Kasumi-1 (cell line): ENCODE measurements at regions not wholly inside any gene's neighbourhood (a gene's known extent, or its start where the extent isn't known, plus 50 kb on each side); places are given as distances from the start of the nearest gene placed in this dataset.

Experiments
- DNase-seq, 2 experiments: peaks; one replicate each; lab custom pipeline; 2025; lab: John Stamatoyannopoulos, UW

DNA sequence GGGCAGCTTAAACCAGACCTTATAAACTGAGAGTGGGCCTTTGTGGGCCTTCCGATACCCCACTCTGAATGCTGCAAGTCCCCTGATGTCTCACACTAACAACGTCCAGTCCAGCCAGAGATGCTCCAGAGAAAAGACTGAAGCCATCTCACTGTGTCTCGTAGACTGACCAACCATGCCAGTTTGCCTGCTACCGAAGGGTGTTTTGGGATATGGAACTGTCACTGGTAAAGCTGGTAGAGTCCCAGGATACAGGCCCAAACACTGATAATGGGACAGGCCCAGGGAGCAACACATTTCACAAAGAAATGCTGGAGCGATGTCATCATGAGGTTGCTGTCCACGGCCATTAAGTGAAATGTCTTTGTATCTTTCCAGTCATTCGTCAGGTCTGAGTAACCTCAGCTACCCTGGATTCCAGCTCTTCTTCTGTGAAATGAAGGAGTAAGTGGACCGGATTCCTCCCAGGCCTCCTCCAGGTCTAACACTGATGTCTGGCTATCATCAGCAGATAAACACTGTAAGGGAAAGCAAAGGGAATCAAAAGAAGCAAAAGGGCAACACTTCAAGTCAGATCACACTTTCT, 81.6 kb downstream of the SLC5A7 start:
- no peak for DNase-seq

DNA sequence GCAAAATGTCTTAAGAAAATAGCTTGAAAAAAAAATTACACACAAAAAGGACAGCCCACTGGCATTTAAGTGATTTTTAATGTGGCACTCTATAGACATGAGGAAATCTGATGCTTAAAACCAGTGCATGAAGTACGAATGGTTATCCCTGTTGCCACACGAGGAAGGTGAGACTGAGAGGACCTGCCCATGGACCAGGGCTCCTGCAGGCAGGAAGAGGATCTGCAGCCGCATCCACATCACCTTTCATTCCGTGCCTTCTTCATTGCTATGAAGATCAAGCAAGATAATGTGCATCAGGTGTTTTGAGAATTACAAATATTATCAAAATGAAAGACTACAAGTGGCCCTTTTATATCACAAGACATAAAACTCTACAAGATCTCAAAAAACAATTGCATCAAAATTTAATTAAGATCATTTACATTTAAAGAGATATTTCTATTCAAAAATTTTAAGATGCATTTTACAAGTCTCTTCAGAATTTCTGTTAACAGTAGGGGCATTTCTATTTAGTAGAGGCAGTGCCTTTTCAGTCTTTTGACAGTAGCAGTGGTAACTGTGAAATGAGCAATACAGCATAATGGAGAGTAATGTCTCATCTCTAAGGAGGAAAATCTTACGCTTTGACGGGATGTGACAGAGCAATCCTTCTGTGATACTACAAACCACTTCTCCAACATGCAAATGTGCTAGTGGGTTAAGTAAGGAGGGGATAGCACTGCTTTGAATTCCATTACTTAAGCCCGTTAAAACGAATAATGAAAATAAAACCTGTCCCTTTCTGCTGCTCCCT, 83.4 kb downstream of the SLC5A7 start:
- no peak for DNase-seq

DNA sequence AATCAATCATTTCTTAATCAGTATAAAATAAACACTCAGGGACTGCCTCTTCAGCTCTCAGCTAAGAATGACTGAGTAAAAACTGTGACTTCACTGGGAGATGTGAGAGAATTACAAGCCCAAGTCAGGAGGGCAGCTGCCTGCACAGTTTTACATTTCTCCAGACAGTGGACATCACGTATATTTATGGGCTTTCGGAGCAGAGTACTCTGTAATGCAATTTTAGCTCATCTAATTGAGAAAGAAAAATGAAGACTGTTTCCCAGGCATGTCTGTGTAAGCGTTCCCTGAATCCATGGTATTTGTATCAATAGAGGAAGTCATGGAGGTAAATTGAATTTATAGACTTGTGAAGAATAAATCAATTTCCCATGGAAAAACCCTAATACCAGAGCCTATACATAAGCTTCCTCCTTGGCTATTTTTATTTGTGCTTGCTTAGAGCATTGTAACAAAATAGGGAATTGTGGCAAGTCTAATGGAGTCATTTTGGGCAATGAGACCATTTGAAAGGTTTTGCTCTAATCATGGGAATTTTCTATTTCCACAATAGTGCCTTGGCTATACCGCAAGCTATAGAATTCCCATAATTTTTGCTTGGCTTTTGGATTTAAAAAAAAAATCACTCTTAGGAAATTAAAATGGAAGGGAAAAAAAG, 87.2 kb downstream of the SLC5A7 start:
- no peak for DNase-seq

DNA sequence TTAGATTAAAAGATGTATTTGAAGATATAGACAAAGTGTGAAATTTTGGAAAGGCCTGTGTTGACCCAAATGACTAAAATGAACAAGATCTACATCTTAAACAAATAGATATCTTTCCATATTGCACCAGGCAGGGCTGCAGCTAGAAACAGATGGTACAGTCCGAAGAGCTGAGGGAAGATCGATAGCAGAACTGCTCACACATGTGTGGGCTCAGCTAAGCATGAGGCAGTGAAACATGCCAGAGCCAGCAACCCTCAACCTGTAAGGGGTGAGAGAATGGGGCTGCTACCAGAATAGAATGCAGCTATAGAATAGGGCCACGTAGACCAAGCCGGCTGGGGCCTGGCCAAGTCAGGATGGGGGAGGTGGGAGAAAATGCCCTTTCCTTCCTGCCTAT, 87.8 kb downstream of the SLC5A7 start:
- no peak for DNase-seq

DNA sequence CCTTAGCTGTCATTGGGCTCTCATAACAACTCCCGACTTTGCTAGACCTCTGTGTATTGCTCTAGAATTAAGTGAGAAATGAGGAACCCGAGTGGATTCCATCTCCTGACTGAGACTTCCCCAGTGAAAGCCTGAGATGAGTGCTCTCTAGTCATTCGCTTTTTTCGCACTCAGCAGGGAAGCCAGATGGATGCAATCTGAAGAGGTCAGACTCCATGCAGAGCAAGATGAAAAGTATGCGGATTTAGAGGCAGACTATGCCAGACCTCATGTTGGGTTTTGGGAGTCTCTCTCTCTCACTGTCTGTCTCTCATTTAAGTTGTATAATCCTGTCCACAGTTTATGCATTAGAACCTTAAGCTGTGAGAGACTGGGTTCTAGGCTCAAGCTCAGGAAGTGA, 88.6 kb downstream of the SLC5A7 start:
- DNase-seq = no peak

DNA sequence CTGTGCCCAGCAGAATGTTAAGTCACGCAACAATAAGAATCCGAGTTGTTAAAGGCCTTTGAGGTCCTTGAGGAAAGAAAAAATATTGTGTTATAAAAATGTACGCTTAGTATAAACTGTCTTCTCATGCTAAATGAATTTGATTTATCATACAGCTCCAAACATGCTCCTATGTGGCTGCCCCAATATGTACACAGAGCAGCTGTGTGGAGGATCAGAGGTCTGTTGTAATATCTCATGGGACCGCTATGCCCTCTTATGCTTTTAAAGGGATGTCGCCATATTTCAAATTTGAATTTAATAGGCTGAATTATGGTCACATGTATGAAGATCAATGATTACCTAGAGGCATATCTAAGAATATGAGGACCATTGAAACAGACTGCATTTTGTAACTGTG, 90.2 kb downstream of the SLC5A7 start:
- DNase-seq = no peak

DNA sequence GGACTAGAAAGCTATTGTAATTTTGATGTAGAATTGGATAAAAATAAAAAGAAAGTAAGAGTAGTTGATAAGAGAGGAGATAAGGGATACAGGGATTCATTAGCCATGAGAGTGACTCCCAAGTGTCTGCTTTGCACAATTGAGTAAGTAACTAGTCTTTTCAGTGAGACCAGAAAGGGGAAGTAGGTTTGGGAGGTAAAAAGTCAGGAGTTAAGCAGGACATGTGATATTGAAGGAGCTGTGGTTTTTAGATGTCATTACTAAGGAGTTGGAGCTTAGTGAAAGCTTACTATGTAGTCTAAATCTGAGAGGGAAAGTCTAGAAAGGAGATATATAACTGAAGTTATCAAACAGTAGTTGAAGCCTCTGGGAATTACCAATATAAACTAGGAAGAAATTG, 93.4 kb downstream of the SLC5A7 start:
- peak; percentile 90 to 94 for DNase-seq

DNA sequence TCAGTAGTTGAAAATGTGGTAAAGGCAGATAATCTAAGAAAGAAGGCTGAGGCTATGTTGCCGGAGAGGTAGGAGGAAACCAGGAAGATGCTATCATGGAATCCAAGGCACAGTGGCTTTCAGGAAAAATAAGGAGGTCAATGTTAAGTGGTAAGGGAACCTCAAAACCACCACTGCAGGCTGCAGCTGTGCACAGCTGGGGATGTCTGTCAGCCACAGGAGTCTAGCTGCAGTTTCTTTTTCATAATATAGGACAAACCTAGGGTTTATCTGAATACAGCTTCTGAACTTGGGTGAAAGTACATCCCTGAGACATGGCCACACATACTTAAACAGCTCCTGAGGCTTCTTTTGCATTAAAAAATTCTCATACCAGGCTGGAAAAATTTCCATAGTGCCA, 93.9 kb downstream of the SLC5A7 start:
- DNase-seq = no peak

DNA sequence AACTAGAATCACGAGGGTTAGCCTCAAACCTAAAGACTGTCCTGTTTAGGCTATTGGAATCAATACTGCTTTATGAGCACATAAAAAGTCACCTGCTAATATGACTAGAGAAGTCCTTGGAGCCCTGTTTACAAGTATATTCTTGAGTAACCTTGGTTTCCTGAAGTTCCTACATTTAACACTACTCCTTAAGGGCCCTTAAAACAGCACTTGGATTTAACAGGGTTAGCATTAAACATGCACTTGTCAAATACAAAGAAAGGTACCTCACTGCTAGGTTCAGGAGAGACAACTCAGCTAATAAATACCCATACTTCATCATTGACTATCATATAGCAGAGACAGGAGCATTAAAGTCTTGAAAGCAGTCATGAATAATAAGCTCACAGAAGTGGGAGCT, 96.7 kb downstream of the SLC5A7 start:
- DNase-seq = no peak

DNA sequence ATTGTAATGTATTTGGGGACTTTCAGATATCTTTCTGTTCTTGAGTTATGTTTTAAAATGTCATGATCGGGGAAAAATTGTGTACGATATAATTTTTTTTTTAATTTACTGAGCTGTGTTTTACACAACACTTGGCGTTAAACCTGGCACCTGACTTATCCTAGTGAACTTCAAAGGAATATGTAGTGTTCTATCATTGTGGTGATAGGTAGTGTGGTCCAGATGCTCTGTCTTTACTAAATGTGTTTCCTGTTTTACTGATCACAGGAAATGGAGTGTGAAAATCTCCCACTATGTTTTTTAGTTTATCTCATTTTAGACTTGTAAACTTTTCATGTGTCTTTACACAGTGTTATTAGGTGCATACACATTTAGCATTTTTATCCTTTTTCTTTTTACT, 98.0 kb downstream of the SLC5A7 start:
- peak in 1 of 2 experiments; percentile 19 for DNase-seq

DNA sequence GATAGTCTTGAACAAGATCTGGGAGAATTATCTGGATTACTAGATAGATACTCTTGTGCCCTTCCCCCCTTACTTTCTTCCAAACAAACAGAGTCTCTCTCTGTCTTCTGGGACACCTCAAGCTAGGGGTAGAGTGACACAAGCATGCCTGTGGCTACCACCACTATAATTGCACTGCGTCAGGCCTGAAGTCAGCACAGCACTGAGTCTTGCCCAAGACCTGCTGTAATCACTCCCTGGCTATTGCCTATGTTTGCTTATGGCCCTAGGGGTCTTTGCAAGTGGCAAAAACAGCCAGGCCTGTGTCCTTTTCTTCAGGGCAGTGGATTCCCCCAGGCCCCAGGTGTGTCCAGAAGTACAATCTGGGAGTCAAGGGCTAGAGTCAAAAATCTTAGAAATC, 106.6 kb downstream of the SLC5A7 start:
- no peak for DNase-seq

DNA sequence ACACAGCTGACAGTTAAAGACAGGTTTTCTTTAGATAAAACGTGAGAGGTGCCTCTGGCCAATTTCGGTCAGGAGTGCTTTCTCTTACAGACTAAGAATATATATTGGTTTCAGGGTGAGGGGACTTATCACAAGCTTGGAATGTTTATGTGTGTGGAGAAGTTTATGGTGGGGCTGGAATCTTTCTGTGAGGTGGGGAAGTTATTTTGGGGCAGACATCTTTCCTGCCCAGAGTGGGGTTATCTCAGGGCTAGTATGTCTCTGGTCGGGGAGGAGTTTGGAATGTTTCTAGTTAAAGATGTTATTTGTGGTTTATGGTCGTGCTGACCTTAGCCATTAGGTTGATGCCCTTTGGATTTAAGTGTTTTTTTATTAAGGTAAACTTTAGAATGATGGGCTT, 115.2 kb downstream of the SLC5A7 start:
- no peak for DNase-seq

DNA sequence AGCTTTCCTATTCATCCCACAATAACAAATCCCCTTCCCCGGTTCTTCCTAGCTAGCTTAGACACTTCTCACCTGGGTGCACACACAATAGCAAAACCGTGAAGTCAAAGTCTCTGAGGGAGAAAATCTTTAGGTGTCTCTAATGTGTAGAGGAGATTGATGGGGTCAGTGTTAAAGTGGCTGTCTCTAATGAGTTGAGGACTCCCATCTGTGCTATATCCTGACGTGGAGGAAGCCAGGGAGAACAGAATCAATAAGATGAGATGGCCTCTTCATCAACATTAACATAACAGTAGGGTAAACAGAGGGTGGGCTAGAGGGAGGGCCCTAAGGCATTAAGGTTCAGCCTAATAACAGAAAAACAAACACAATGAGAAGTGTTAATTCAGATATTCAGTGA, 120.4 kb downstream of the SLC5A7 start:
- no peak for DNase-seq

DNA sequence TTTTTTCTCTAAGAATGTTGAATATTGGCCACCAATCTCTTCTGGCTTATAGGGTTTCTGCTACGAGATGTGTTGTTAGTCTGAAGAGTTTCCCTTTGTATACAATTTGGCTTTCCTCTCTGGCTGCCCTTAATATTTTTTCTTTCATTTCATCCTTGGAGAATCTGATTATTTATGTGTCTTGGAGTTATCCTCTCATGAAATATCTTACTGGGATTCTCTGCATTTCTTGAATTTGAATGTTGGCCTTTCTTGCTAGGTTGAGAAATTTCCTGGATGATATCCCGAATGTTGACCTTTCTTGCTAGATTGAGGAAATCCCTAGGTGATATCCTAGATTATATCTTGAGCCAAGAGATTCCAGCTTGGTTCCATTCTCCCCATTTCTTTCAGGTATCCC, 125.6 kb downstream of the SLC5A7 start:
- DNase-seq = no peak

DNA sequence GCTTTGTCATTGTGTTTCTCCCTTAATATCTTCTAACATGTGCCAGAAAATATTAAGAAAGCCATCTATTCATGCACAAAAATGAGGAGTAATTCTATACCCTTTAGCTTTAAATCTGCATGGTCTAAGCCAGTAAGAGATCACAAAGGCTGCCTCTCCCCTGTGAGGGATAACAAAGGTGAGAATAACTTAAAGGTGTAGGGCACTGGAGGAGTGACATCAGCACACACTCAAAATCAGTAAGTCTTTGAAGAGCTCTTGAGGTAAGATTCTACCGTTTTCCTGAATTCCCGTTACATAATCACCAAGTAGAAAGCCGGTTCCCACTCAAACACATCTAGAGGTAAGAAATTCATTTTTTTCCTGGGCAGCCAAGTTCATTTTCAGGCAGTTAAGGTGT, 123.9 kb upstream of the SULT1C3 start:
- DNase-seq = no peak

DNA sequence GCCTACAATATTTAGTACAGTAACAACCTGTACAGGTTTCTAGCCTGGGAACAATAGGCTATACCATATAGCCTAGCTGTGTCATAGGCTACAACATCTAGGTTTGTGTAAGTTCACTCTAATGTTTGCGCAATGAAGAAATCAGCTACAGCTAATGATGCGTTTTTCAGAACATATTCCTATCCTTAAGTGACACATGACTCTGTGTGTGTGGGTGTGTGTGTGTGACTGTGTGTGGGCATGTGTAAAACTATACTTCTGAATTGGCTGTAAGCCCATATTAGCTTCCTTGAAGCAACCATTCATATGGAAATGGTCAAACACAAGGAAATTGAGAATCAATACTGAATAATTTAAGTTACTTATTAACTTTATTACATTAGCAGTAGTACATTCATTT, 120.8 kb upstream of the SULT1C3 start:
- no peak for DNase-seq

DNA sequence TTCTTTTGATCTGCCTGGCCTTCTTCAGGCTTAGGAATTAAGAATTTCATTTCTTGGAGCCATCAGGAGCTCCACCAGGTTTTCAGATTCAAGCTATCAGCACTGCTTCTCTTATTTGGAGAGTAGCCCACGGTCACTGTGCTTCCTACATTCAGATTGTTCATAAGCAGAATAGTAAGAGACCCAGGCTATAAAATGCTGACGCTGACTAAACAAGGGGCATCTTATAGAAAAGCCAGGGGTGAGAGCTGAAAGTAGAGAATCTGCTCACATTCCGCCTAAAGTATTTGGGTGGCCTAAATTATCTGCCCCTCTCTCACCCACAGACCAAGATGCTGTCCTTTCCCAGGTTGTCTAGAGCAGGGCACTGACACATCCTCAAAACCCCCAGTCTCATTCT, 120.3 kb upstream of the SULT1C3 start:
- DNase-seq = no peak

DNA sequence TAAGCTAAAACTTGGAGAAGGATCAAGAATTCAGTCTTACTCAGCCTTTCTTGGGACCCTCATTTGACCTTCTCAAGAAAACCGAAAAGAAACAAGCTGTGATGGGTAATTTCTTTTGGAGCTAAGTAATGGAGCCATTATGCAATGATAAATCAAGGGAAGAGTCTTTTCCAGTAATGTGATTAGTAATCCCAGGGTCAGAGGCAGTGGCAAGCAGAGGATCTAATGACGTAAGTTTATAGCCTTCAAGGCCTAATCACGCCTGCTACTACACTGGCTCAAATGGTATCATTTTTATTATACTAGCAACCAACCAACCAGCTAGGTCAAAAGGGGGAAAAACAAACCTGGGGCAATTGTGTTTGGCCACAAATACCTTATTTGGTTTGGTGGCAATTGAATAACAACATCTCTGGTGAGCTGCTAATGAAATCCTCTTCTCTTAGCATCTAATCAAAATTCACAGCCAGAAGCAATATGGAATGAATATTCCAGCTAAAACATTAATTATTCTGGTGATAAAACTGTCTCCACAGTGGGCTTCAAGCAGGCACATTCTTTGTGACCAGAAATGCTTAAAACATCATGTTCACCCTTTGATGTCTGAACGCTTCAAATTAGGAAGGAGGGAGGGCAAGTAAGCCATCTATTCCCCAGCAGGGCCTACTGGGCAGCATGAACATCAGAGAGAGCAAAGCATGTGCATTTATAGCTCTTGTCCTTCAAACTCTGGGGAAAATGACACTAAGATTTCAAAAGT, 114.9 kb upstream of the SULT1C3 start:
- no peak for DNase-seq

DNA sequence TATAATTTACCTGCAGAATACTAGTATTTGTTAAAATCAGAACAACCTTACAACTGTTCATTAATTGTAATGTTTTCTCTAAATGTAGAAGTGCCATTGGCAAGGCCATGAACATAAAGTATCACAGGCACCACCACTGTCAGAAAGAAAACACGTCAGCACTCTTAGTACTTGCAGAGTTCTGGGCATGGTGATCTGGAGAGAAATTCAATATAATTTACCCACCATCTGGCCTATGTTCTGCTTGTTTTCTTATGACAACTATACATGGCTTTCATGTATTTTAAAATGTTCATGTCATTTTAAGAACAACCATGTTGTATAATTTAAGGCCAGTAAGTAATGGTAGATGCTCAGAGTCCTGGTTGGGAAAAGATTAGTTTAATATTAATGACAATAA, 114.2 kb upstream of the SULT1C3 start:
- DNase-seq = no peak

DNA sequence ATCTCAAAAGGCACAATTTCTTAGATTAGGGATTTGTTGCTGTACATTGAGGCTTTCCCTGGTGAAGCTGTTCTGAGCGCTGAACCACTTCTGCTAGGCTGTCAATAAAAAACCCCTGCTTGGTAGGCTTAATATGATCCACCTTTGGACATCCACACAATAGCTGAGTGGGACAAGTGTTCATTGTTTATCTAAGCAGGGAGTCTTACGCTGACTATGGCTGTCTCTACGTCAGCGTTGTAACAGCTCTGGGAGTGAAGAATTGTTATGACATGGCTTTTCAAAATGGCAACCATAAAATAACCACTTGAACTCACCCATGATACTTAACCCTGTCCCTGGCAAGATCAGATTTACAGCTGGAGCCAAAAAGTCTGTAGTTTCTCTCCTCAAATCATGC, 111.5 kb upstream of the SULT1C3 start:
- no peak for DNase-seq

DNA sequence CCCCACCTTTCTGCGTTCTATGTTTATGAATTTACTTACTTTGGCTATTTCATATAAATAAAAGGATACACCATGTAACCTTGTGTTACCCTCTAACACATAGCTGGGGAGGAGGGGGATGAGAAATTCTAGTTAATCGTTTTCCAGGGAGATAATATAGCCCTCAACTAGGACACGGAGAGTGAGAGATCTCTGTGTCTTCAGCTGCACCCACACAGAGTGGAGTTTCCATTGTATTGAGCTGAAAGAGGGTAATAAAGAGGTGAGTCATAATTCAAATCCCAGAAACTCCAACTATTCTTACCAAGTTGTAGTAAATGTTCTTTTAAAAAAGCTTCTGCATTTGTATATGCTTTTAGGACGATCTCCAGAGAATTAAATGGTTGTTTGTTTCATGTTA, 110.1 kb upstream of the SULT1C3 start:
- no peak for DNase-seq

DNA sequence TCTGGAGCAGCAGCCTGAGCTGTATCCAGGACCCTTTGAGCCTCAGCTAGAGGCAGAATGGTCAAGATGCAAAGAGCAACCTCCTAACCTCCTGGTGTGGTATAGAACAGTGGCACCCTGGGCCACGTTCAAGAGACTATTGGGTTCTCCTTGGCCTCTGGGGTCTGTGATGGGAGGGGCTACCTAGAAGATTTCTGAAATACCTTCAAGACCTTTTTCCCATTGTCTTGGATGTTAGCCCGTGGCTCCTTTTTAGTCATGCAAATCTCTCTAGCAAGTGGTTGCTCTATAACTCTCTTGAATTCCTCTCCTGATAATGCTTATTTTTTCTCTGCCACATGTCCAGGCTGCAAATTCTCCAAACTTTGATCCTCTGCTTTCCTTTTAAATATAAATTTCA, 106.3 kb upstream of the SULT1C3 start:
- DNase-seq = no peak

DNA sequence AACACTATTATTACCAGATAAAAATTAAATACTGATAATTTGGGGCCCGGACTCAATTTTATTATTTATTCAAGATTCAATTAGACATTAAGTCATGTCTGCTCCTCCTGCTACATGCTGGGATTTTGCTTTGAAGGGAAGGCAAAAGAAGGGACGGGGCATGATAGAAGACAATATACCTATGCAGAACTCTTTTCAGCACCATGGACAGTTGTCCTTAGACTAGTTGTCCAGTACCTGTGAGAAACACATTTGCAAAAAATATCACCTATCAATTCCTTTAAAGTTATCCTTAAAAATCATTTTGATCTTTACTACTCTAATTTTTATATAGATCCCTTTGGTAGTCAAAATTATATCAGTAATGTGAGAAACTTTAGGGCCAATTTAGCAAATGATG, 100.2 kb upstream of the SULT1C3 start:
- peak; percentile 9 to 10 for DNase-seq
